DND-41 (cell line): ENCODE measurements at regions not wholly inside any gene's neighbourhood (a gene's known extent, or its start where the extent isn't known, plus 50 kb on each side); places are given as distances from the start of the nearest gene placed in this dataset.

Source experiments
- ATAC-seq: fragments of 200-7000 bp; cut with Tn5 transposase; 3 replicates; pipeline ENCODE4 v1.9.1; 2021; ENCODE audit warnings: low read depth; ENCODE audit not compliant: insufficient read depth
- DNase-seq: peaks from one replicate; pipeline ENCODE4 v3.0.0-alpha.2; 2020
- H2AFZ ChIP-seq: 2 replicates; pipeline ENCODE4 v1.6.0; 2012; ENCODE audit warnings: low read depth, low read length
- H3K27ac ChIP-seq: 2 replicates; pipeline ENCODE4 v1.5.1; 2012; ENCODE audit warnings: low read length, inconsistent platforms
- H3K27me3 ChIP-seq: fragments of 200-600 bp; sonication (generic); 2 replicates; pipeline ENCODE4 v1.6.0; 2012; ENCODE audit warnings: low read length, mild to moderate bottlenecking, inconsistent platforms; ENCODE audit not compliant: insufficient read depth, poor library complexity
- H3K36me3 ChIP-seq: 2 replicates; pipeline ENCODE4 v1.5.1; 2012; ENCODE audit warnings: low read length, inconsistent platforms; ENCODE audit not compliant: insufficient read depth
- H3K4me1 ChIP-seq: 2 replicates; pipeline ENCODE4 v1.5.1; 2012; ENCODE audit warnings: mild to moderate bottlenecking, low read length; ENCODE audit not compliant: insufficient read depth
- H3K4me2 ChIP-seq: 2 replicates; pipeline ENCODE4 v1.6.0; 2012; ENCODE audit warnings: mild to moderate bottlenecking, moderate library complexity, low read length, inconsistent platforms; ENCODE audit not compliant: insufficient read depth
- H3K4me3 ChIP-seq, 2 experiments: fragments of 200-600 bp in 1 of 2; shearing (Covaris generic) in 1 of 2; 2 replicates each; pipeline ENCODE4 v1.5.1; 2012 to 2016; ENCODE audit warnings: inconsistent platforms in 2 of 2, low read length in 2 of 2, mild to moderate bottlenecking in 2 of 2, low read depth in 1 of 2, moderate library complexity in 1 of 2
- H3K79me2 ChIP-seq: 2 replicates; pipeline ENCODE4 v1.6.0; 2012; ENCODE audit warnings: low read length, inconsistent platforms; ENCODE audit not compliant: insufficient read depth
- H3K9ac ChIP-seq: 2 replicates; pipeline ENCODE4 v1.6.0; 2012; ENCODE audit warnings: low read depth, mild to moderate bottlenecking, inconsistent platforms, low read length, moderate library complexity
- H3K9me3 ChIP-seq: 2 replicates; pipeline ENCODE4 v1.5.1; 2012; ENCODE audit warnings: low read length, moderate library complexity, mild to moderate bottlenecking, inconsistent platforms; ENCODE audit not compliant: insufficient read depth, severe bottlenecking
- H4K20me1 ChIP-seq: 2 replicates; pipeline ENCODE4 v1.6.0; 2012; ENCODE audit warnings: low read length; ENCODE audit not compliant: insufficient read depth
- CTCF ChIP-seq: IDR thresholded peaks from 2 replicates; pipeline ENCODE4 v1.5.1; 2012; ENCODE audit warnings: borderline replicate concordance, low read length, moderate library complexity, mild to moderate bottlenecking; ENCODE audit not compliant: poor library complexity, severe bottlenecking; ENCODE audit errors: extremely low read depth
- EZH2 ChIP-seq: IDR thresholded peaks from 3 replicates; pipeline ENCODE4 v1.6.1; 2012; ENCODE audit warnings: borderline replicate concordance, low read depth, mild to moderate bottlenecking, moderate library complexity, low read length, inconsistent platforms; ENCODE audit not compliant: severe bottlenecking

- H3K36me3 ChIP-seq, result no peaks in the 10 kb centered on the region
- ATAC-seq (no peak), DNase-seq (no peak)
- H3K4me3 ChIP-seq, result no peak overlapping the region
- no peaks in the 10 kb centered on the region for H4K20me1 ChIP-seq
- TF ChIP-seq EZH2 (no peak), CTCF (no peak)
- H3K27me3 ChIP-seq, result no peaks in the 10 kb centered on the region
- no peaks in the 10 kb centered on the region for H3K79me2 ChIP-seq
- H3K27ac ChIP-seq, result no peak overlapping the region
- no peaks in the 10 kb centered on the region for H3K9me3 ChIP-seq
- no peaks in the 10 kb centered on the region for H3K4me1 ChIP-seq
- H2AFZ ChIP-seq, result no peak overlapping the region
- no peak overlapping the region for H3K4me2 ChIP-seq
- H3K9ac ChIP-seq, result no peak overlapping the region
Measured at GRCh38 chr4:183798301-183799253, 106.5 kb upstream of the STOX2 start.

- Histone ChIP-seq H3K4me2 (no peak overlapping the region), H3K4me1 (no peaks in the 10 kb centered on the region), H3K9me3 (no peaks in the 10 kb centered on the region), H3K9ac (no peak overlapping the region), H3K36me3 (no peaks in the 10 kb centered on the region), H3K27ac (no peak overlapping the region), H3K79me2 (no peaks in the 10 kb centered on the region), H4K20me1 (no peaks in the 10 kb centered on the region), H3K4me3 (no peak overlapping the region), H2AFZ (no peak overlapping the region), H3K27me3 (no peaks in the 10 kb centered on the region)
- DNase-seq, result no peak
- TF ChIP-seq EZH2 (no peak), CTCF (no peak)
- ATAC-seq, result no peak
Measured at GRCh38 chr4:183801457-183802165, 103.5 kb upstream of the STOX2 start.

- Histone ChIP-seq H3K9ac (no peak overlapping the region), H3K27ac (no peak overlapping the region), H3K4me2 (no peak overlapping the region), H3K4me1 (no peaks in the 10 kb centered on the region), H3K79me2 (no peaks in the 10 kb centered on the region), H4K20me1 (no peaks in the 10 kb centered on the region), H3K4me3 (no peak overlapping the region), H3K27me3 (no peaks in the 10 kb centered on the region), H2AFZ (no peak overlapping the region; the same call in 1 of the 2 replicates), H3K36me3 (no peaks in the 10 kb centered on the region), H3K9me3 (no peaks in the 10 kb centered on the region)
- DNase-seq, result no peak
- TF ChIP-seq EZH2 (no peak), CTCF (no peak)
- ATAC-seq, result no peak
Measured at GRCh38 chr4:183806341-183806740, 98.8 kb upstream of the STOX2 start.
